AG09319 (cell line): ENCODE measurements at regions not wholly inside any gene's neighbourhood (a gene's known extent, or its start where the extent isn't known, plus 50 kb on each side); places are given as distances from the start of the nearest gene placed in this dataset.
"Not testable (repeated sequence)": the region's sequence is repeated elsewhere in the genome, so short reads cannot be mapped to it uniquely, and the experiment has no call there.

Experiments
- DNase-seq: peaks from one replicate; pipeline ENCODE4 v3.0.0-alpha.2; 2010; ENCODE audit warnings: low read depth; ENCODE audit errors: extremely low read depth
- TF ChIP-seq, protein P1 (sequence below): IDR thresholded peaks from 2 replicates; pipeline ENCODE4 v1.5.1; 2011; ENCODE audit warnings: low read depth, mild to moderate bottlenecking, inconsistent platforms, low read length, moderate library complexity

DNA sequence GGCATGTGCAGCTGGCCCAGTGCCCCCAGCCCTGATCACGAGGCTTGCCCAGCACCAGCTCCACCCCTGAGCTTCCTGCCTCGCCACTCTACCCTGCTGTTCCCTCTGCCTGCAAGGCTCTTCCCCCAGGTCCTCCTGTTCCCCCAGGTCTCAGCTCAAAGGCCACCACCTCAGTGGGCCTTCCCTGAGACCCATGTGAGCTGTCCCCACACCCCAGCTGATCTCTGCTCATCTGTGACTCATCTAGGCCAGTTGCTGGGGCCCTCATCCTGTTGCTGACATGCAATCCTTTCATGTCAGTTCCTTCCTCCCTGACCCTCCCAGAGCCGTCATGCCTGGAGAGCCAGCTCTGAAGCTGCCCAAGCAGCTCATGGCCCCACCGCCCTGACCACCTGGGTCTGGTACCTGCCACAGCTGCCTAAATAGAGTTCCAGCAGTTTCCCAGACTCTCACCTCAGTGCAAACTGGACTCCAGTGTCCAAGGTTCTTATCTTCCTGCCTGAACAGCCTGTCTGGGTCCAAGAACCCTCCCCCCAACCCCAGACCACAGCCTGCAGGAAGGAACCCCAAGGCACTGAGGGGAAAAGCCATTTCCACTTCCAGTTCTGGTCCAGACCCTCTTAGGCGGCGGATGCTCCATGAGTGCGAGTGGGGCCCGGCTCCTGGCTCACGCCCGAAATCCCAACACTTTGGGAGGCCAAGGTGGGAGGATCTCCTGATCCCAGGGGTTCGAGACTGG, 116.6 kb upstream of the IQSEC1 start:
- TF ChIP-seq, protein P1, sequence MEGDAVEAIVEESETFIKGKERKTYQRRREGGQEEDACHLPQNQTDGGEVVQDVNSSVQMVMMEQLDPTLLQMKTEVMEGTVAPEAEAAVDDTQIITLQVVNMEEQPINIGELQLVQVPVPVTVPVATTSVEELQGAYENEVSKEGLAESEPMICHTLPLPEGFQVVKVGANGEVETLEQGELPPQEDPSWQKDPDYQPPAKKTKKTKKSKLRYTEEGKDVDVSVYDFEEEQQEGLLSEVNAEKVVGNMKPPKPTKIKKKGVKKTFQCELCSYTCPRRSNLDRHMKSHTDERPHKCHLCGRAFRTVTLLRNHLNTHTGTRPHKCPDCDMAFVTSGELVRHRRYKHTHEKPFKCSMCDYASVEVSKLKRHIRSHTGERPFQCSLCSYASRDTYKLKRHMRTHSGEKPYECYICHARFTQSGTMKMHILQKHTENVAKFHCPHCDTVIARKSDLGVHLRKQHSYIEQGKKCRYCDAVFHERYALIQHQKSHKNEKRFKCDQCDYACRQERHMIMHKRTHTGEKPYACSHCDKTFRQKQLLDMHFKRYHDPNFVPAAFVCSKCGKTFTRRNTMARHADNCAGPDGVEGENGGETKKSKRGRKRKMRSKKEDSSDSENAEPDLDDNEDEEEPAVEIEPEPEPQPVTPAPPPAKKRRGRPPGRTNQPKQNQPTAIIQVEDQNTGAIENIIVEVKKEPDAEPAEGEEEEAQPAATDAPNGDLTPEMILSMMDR, result no peak
- no peak for DNase-seq

- no peak for DNase-seq
- TF ChIP-seq, protein P1, result no peak
Observed at GRCh38 chr3:13188975-13189374, 115.7 kb upstream of the IQSEC1 start.

GRCh38 chr3:13188181-13188779, 115.1 kb upstream of the IQSEC1 start:
- DNase-seq, result no peak
- TF ChIP-seq, protein P1, result no peak

DNA sequence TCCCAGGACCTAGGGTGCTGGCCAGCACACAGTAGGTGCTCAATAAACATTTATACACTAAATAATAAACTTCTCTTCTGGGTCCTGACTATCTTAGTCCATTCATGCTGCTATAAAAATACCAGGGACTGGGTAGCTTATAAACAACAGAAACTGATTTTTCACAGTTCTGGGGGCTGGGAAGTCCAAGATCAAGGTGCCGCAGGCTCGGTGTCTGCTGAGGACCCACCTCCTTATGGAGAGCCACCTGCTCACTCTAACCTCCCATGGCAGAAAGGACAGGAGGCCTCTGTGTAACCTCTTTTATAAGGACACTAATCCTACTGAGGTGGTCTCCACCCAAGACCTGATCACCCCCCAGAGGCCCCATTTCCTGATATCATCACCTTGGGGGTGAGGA, 114.4 kb upstream of the IQSEC1 start:
- TF ChIP-seq, protein P1, result no peak
- DNase-seq, result no peak

DNA sequence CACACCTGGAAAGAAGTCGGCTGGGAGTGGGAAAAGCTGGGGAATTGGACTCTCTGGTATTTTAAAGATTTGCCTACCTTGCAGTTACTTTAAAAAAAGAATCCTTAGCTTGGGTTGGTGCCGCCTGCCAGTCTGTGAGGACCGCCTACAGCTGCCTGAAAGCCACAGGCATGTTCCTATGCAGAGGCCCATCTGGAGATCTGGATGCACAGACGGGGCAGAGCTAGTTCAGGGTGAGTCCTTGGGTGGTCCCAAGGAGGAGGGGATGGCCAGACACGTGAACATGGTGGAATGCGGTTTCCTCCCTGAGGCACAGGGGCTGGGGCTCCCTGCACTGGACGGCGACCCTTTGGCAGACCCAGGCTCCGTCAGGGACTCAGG, 113.2 kb upstream of the IQSEC1 start:
- DNase-seq, result no peak
- TF ChIP-seq, protein P1, result no peak

GRCh38 chr3:13185737-13186434, 112.7 kb upstream of the IQSEC1 start:
- TF ChIP-seq, protein P1, result no peak
- DNase-seq, result no peak

DNA sequence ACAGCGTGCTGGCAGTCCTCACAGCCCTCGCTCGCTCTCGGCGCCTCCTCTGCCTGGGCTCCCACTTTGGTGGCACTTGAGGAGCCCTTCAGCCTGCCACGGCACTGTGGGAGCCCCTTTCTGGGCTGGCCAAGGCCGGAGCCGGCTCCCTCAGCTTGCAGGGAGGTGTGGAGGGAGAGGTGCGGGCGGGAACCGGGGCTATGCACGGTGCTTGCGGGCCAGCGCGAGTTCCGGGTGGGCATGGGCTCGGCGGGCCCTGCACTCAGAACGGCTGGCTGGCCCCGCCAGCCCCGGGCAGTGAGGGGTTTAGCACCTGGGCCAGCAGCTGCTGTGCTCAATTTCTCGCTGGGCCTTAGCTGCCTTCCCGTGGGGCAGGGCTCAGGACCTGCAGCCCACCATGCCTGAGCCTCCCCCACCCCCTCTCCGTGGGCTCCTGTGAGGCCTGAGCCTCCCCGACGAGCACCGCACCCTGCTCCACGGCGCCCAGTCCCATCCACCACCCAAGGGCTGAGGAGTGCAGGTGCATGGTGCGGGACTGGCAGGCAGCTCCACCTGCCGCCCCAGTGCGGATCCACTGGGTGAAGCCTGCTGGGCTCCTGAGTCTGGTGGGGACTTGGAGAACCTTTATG, 106.5 kb upstream of the IQSEC1 start:
- not testable (repeated sequence) for DNase-seq
